Neural progenitor cell (in vitro differentiated cells): ENCODE measurements at regions not wholly inside any gene's neighbourhood (a gene's known extent, or its start where the extent isn't known, plus 50 kb on each side); places are given as distances from the start of the nearest gene placed in this dataset.

ENCODE experiments used
- EZH2phosphoT487 ChIP-seq: fragments of 200-600 bp; sonication (generic); IDR thresholded peaks from 2 replicates; pipeline ENCODE4 v1.6.1; 2017; ENCODE audit warnings: antibody characterized with exemption
- TF ChIP-seq, protein P1 (sequence below): fragments of 200-600 bp; sonication (generic); IDR thresholded peaks from 2 replicates; pipeline ENCODE4 v1.5.1; 2017; ENCODE audit warnings: antibody characterized with exemption, mild to moderate bottlenecking

GRCh38 chr21:25361765-25362164 lies 245.5 kb downstream of the MRPL39 start:
- TF ChIP-seq, protein P1, sequence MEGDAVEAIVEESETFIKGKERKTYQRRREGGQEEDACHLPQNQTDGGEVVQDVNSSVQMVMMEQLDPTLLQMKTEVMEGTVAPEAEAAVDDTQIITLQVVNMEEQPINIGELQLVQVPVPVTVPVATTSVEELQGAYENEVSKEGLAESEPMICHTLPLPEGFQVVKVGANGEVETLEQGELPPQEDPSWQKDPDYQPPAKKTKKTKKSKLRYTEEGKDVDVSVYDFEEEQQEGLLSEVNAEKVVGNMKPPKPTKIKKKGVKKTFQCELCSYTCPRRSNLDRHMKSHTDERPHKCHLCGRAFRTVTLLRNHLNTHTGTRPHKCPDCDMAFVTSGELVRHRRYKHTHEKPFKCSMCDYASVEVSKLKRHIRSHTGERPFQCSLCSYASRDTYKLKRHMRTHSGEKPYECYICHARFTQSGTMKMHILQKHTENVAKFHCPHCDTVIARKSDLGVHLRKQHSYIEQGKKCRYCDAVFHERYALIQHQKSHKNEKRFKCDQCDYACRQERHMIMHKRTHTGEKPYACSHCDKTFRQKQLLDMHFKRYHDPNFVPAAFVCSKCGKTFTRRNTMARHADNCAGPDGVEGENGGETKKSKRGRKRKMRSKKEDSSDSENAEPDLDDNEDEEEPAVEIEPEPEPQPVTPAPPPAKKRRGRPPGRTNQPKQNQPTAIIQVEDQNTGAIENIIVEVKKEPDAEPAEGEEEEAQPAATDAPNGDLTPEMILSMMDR = no peak
- TF ChIP-seq EZH2phosphoT487 = no peak
